Progenitor cell of endocrine pancreas (in vitro differentiated cells): ENCODE measurements at regions not wholly inside any gene's neighbourhood (a gene's known extent, or its start where the extent isn't known, plus 50 kb on each side); places are given as distances from the start of the nearest gene placed in this dataset.

Experiments used
- DNase-seq: peaks from one replicate; pipeline ENCODE4 v3.0.0; 2021; ENCODE audit warnings: low spot score; ENCODE audit not compliant: unreplicated experiment
- H3K27ac Mint-ChIP-seq: 2 replicates; pipeline ENCODE4 v1.8.0; 2021; ENCODE audit warnings: mild to moderate bottlenecking, moderate library complexity, mixed read lengths
- H3K27me3 Mint-ChIP-seq: 2 replicates; pipeline ENCODE4 v1.8.0; 2021; ENCODE audit warnings: mixed read lengths
- H3K36me3 Mint-ChIP-seq: 2 replicates; pipeline ENCODE4 v1.8.0; 2022; ENCODE audit warnings: mixed read lengths; ENCODE audit not compliant: insufficient read depth
- H3K4me1 Mint-ChIP-seq: 2 replicates; pipeline ENCODE4 v1.8.0; 2021; ENCODE audit warnings: low read depth, mixed read lengths
- H3K4me3 Mint-ChIP-seq: 2 replicates; pipeline ENCODE4 v1.8.0; 2021; ENCODE audit warnings: low read depth, mild to moderate bottlenecking, moderate library complexity, mixed read lengths
- H3K9me3 Mint-ChIP-seq: 2 replicates; pipeline ENCODE4 v1.8.0; 2021; ENCODE audit warnings: low read depth, mixed read lengths
- TF ChIP-seq, protein P1 (sequence below): fragments of 200-600 bp; sonication (generic); IDR thresholded peaks from one replicate; pipeline ENCODE4 v1.5.0; 2021; ENCODE audit warnings: antibody characterized with exemption, mild to moderate bottlenecking; ENCODE audit not compliant: unreplicated experiment

DNA sequence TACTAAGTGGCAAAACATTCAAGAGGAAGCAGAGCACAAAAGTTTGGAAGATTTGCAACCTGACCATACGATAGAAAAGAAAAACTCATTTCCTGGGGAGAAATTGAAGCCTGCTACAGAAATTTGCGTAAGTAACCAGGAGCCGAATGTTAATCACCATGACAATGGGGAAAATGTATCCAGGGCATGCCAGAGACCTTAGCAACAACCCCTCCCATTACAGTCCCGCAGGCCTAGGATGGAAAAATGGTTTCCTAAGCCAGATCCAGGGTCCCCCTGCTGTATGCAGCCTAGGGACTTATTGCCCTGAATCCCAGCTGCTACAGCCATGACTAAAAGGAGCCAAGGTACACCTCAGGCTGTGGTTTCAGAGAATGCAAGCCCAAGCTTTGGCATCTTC, 472.2 kb upstream of the KLHL4 start:
- no peak for DNase-seq
- Mint-ChIP-seq H3K36me3 (no peaks in the 10 kb centered on the region), H3K9me3 (peaks cover 23% of the 10 kb centered on the region), H3K4me1 (peaks cover 5% of the 10 kb centered on the region), H3K27me3 (no peaks in the 10 kb centered on the region), H3K4me3 (no peak overlapping the region), H3K27ac (no peak overlapping the region)
- TF ChIP-seq, protein P1, sequence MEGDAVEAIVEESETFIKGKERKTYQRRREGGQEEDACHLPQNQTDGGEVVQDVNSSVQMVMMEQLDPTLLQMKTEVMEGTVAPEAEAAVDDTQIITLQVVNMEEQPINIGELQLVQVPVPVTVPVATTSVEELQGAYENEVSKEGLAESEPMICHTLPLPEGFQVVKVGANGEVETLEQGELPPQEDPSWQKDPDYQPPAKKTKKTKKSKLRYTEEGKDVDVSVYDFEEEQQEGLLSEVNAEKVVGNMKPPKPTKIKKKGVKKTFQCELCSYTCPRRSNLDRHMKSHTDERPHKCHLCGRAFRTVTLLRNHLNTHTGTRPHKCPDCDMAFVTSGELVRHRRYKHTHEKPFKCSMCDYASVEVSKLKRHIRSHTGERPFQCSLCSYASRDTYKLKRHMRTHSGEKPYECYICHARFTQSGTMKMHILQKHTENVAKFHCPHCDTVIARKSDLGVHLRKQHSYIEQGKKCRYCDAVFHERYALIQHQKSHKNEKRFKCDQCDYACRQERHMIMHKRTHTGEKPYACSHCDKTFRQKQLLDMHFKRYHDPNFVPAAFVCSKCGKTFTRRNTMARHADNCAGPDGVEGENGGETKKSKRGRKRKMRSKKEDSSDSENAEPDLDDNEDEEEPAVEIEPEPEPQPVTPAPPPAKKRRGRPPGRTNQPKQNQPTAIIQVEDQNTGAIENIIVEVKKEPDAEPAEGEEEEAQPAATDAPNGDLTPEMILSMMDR: no peak

DNA sequence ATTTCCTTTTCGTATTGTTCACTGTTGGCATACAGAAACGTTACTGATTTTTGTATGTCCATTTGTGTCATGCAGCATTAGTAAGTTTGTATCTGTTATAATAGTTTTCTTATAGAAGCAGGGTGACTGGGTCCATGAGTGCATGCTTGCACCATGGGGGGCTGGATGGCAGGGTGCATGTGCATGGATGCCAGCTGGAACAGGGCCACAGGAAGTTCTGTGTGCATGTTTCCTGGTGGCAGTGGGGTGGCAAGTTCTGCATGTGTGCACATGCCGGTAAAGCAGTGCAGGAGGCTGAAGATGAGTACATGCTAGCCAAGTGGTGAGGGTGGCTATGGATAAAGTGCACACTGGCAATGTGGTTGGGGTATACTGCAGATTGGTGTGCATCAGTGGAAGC, 468.0 kb upstream of the KLHL4 start:
- no peak overlapping the region for H3K4me3 Mint-ChIP-seq
- H3K36me3 Mint-ChIP-seq: no peaks in the 10 kb centered on the region
- DNase-seq: no peak
- no peaks in the 10 kb centered on the region for H3K4me1 Mint-ChIP-seq
- H3K27me3 Mint-ChIP-seq: no peaks in the 10 kb centered on the region
- H3K27ac Mint-ChIP-seq: no peak overlapping the region
- TF ChIP-seq, protein P1: no peak
- peaks cover 18% of the 10 kb centered on the region for H3K9me3 Mint-ChIP-seq

DNA sequence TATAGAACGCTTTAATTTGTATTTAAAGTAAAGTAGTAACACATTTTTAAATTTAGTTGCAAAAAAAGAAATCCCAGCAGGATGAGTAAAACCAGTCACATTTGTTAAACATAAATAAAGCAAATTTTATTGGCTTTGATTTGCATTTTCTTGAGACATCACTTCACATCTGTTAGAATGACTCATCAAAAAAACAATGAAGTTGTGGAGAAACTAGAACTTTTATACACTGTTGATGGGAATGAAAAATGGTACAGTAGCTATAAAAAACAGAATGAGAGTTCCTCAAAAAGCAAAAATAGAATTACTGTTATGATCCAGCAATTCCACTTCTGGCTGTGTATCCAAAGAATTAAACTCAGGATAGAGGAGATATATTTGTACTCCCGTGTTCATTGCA, 454.0 kb upstream of the KLHL4 start:
- Mint-ChIP-seq H3K36me3 (no peaks in the 10 kb centered on the region), H3K9me3 (no peaks in the 10 kb centered on the region), H3K4me1 (no peaks in the 10 kb centered on the region), H3K27me3 (no peaks in the 10 kb centered on the region), H3K4me3 (no peak overlapping the region), H3K27ac (no peak overlapping the region)
- TF ChIP-seq, protein P1: no peak
- no peak for DNase-seq

DNA sequence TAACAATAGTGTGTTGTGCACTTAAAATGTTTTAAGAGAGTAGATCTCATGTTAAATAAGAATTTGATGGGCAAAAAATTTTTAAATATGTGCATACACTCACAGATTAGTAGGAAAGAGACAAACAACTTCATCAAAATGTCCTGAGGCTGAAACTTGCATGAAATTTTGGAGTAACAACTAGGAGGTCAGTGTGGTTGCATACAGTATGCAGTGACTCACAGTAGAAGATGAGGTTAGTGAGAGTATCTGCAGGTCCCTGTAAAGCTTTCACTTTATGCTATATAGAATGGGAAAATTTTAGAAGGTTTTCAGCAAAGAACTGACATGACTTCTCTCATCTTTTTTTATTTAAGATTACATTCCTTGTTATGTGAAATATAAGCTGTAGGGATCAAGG, 453.1 kb upstream of the KLHL4 start:
- TF ChIP-seq, protein P1: no peak
- no peak overlapping the region for H3K4me3 Mint-ChIP-seq
- no peak overlapping the region for H3K27ac Mint-ChIP-seq
- DNase-seq: no peak
- H3K4me1 Mint-ChIP-seq: no peaks in the 10 kb centered on the region
- H3K9me3 Mint-ChIP-seq: no peaks in the 10 kb centered on the region
- H3K36me3 Mint-ChIP-seq: no peaks in the 10 kb centered on the region
- H3K27me3 Mint-ChIP-seq: no peaks in the 10 kb centered on the region

DNA sequence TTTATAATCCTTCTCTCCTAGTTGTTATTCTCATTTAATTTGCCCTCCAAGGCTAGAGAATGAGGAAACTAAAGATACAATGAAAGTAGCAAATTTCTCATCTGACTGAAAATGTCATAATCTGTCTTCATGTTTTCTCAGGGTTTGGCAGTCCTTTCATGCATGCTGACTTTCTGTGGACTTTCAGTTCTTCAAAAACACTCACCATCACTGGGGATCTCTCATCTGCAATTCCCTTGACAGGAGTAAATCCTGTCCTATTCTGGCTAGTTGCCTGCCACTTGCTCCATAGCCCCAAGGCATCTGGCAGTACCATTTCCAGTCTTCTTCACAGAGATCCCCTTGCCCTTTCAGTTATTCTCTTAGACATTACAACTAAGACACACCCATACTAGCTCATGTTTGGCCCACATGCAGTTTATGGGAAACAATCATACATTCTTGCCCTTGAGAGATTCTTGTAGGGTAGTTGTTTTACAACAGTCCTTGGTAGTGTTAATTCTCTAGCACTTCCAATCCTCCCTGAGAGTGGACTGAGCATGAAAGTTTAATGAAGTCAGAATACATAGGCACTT, 449.7 kb upstream of the KLHL4 start:
- Mint-ChIP-seq H3K4me3 (no peak overlapping the region), H3K4me1 (no peaks in the 10 kb centered on the region), H3K27ac (no peak overlapping the region), H3K27me3 (no peaks in the 10 kb centered on the region), H3K9me3 (no peaks in the 10 kb centered on the region), H3K36me3 (no peaks in the 10 kb centered on the region)
- TF ChIP-seq, protein P1: no peak
- DNase-seq: no peak
